GM18505 (cell line): ENCODE measurements at regions not wholly inside any gene's neighbourhood (a gene's known extent, or its start where the extent isn't known, plus 50 kb on each side); places are given as distances from the start of the nearest gene placed in this dataset.
"Not testable (repeated sequence)": the region's sequence is repeated elsewhere in the genome, so short reads cannot be mapped to it uniquely, and the experiment has no call there.

Experiments used
- ATAC-seq: cut with Tn5 transposase; IDR thresholded peaks from one replicate; pipeline ENCODE4 v1.9.1; 2021; ENCODE audit not compliant: unreplicated experiment
- POLR2A ChIP-seq: IDR thresholded peaks from 4 replicates; pipeline ENCODE4 v1.6.1; 2011; ENCODE audit warnings: borderline replicate concordance; ENCODE audit not compliant: insufficient read depth, insufficient read length; ENCODE audit errors: extremely low read depth

DNA sequence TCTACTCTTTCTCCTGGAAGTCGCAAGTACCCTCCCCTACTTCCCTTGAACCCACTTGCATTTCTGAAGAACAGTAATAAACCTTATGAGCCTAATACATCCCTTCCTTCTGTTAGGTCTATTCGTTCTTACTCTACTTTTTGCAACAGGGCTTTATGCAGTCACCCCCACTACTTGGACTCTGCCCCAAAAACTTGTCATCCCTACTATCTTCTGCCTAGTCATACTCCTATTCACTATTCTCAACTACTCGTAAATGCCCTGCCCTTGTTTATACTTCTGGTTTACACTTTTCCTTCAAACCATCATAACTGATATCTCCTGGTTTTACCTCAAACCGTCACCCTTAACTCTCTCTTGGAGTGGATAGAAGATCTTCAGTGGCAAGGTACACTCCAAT is 55.2 kb upstream of the SLIT2 start:
- no peak for TF ChIP-seq POLR2A
- ATAC-seq, result no peak

GRCh38 chr4:20195071-20195885 is 56.4 kb upstream of the SLIT2 start:
- TF ChIP-seq POLR2A, result no peak

GRCh38 chr4:20194123-20195013 is 57.3 kb upstream of the SLIT2 start:
- no peak for ATAC-seq
- no peak for TF ChIP-seq POLR2A

More at GRCh38 chr4:20195071-20195885, 56.4 kb upstream of the SLIT2 start:
- ATAC-seq, result no peak

DNA sequence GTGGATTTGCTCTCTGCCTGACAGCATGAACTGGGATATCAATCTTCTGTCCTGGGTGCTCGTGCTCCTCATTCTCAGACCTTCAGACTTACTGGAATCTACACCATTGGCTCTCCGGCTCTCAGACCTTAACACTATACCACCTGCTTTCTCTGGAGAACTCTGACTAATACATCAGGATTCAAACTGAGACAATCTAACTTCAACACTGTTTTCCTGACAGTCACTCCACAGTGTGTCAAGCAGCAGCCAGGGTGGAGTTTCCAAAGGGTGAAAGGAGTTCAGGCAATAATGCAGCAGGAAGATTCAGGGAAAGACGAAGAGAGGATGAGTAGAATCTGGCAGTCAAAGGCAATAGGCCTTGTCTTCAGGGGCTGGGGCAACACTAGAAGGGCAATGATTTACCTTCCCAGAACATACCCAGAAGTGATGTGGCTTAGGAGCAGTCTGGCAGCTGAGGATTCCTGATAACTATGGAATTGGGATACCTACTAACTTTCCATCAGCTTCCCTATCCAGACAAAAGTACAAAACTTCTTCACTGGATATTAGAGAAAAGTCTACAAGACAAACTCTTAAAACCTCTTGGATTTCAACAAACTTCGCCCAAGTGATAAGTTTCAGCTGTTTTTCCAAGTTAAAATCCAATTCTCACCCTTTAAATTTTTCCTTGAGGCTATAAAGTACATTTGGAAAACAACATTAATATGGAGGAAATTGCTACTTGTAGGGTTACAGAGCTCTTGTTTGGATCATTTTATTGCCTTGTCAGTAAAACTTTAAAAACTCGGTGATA is 58.4 kb upstream of the SLIT2 start:
- no peak for TF ChIP-seq POLR2A

GRCh38 chr4:20192736-20193135 is 59.0 kb upstream of the SLIT2 start:
- ATAC-seq, result no peak

More for the DNA sequence above, 58.4 kb upstream of the SLIT2 start:
- ATAC-seq, result no peak

GRCh38 chr4:20185103-20185502 is 66.6 kb upstream of the SLIT2 start:
- ATAC-seq, result no peak
- no peak for TF ChIP-seq POLR2A

More at GRCh38 chr4:20192736-20193135, 59.0 kb upstream of the SLIT2 start:
- TF ChIP-seq POLR2A, result no peak

DNA sequence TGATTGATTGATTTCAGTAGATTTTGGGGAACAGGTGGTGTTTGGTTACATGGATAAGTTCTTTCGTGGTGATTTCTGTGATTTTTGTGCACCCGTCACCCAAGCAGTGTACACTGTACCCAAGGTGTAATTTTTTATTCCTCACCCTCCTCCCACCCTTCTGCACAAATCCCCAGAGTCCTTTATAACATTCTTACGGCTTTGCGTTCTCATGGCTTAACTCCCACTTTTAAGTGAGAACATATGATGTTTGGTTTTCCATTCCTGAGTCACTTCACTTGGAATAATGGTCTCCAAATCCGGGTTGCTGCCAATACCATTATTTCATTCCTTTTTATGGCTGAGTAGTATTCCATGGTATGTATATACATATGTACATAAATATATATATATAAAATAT is 68.6 kb upstream of the SLIT2 start:
- ATAC-seq, result not testable (repeated sequence)

- no peak for TF ChIP-seq POLR2A
- no peak for ATAC-seq
These were observed 69.8 kb upstream of the SLIT2 start for GRCh38 chr4:20181926-20182325.

- no peak for TF ChIP-seq POLR2A
- ATAC-seq, result no peak
These were observed 71.2 kb upstream of the SLIT2 start for GRCh38 chr4:20180509-20180908.

DNA sequence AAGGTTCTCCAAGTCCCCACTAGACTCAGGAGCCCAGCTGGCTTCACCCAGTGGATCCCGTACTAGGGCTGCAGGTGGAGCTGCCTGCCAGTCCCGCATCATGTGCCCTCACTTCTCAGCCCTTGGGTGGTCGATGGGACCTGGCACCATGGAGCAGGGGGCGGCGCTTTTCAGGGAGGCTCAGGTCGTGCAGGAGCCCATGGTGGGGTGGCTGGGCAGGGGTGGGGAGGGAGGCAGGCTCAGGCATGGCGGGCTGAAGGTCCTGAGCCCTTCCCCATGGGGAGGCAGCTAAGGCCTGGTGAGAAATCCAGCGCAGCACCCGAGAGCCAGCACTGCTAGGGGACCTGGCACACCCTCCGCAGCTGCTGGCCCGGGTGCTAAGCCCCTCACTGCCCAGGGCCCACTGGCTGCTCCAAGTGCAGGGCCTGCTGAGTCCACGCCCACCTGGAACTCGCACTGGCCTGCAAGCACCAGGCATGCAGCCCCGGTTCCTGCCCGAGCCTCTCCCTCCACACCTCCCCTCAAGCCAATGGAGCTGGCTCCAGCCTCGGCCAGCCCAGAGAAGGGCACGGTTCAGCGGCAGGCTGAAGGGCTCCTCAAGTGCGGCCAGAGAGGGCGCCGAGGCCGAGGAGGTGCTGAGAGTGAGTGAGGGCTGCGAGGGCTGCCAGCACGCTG is 72.7 kb upstream of the SLIT2 start:
- TF ChIP-seq POLR2A, result no peak
- ATAC-seq, result no peak

GRCh38 chr4:20176881-20177280 is 74.8 kb upstream of the SLIT2 start:
- no peak for TF ChIP-seq POLR2A

DNA sequence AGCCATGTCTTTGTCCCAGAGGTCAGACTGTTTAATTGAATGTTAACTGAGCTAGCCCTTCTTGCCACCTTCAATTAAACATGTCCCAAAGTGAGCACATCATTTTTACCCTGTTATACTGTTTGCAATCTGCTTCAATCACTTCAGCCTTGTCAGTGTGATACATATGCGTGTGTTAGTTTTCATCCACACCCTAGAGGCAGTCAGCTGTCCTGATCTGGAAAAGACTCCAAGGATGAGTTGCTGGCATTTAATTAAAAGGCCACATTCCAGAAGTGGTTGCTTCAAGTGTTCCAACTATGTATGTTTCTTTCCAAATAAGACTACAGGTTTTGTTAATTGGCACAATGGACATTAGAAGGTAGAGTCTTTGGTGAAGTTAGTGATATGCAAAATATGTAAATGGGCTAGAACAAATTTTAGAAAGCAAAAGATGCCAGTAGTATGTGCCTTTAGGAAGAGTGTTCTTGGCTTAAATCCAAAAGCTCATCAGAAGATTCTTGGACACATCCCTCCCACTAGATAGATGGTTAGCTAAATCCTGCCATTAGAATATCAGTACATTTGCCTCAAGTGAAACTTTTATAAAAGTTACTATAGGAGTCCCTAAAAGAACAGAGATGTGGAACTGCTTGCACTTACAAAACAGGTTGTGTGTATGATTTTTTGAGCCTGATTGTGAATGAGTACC is 79.5 kb upstream of the SLIT2 start:
- no peak for TF ChIP-seq POLR2A
- no peak for ATAC-seq

More at GRCh38 chr4:20176881-20177280, 74.8 kb upstream of the SLIT2 start:
- ATAC-seq, result no peak
